ENCODE measurements at regions not wholly inside any gene's neighbourhood (a gene's known extent, or its start where the extent isn't known, plus 50 kb on each side); places are given as distances from the start of the nearest gene placed in this dataset.

DNA sequence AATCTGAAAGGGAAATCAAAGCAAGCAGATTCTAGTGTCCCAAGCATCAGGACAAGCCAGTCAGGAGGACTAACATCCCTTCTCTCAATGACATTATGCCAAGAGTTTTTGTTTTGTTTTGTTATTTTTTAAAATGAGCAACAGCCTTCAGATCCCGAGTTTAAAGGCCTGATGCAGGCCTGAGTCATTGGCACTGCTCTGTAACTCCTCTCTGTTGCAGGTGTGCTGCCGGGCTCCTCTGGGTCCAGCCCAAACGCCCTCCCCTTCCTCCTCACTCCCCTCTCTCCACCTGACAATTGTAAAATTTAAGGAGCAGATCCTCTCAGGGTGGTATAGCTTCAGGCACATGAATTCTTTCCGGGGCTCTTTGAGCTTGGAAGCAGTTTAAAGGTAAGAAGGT is 502.0 kb downstream of the BMP2 start:
- TF ChIP-seq, protein P1, sequence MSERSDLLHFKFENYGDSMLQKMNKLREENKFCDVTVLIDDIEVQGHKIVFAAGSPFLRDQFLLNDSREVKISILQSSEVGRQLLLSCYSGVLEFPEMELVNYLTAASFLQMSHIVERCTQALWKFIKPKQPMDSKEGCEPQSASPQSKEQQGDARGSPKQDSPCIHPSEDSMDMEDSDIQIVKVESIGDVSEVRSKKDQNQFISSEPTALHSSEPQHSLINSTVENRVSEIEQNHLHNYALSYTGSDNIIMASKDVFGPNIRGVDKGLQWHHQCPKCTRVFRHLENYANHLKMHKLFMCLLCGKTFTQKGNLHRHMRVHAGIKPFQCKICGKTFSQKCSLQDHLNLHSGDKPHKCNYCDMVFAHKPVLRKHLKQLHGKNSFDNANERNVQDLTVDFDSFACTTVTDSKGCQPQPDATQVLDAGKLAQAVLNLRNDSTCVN (tag by site-specific recombination; optimal IDR thresholded peaks at IDR 0.05) = no peak
- TF ChIP-seq, protein P2, sequence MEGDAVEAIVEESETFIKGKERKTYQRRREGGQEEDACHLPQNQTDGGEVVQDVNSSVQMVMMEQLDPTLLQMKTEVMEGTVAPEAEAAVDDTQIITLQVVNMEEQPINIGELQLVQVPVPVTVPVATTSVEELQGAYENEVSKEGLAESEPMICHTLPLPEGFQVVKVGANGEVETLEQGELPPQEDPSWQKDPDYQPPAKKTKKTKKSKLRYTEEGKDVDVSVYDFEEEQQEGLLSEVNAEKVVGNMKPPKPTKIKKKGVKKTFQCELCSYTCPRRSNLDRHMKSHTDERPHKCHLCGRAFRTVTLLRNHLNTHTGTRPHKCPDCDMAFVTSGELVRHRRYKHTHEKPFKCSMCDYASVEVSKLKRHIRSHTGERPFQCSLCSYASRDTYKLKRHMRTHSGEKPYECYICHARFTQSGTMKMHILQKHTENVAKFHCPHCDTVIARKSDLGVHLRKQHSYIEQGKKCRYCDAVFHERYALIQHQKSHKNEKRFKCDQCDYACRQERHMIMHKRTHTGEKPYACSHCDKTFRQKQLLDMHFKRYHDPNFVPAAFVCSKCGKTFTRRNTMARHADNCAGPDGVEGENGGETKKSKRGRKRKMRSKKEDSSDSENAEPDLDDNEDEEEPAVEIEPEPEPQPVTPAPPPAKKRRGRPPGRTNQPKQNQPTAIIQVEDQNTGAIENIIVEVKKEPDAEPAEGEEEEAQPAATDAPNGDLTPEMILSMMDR (tag by site-specific recombination; IDR thresholded peaks at IDR 0.05) = no peak
- no peak for TF ChIP-seq KLF10 (tag by site-specific recombination; IDR thresholded peaks at IDR 0.05)
- no peak for TF ChIP-seq ZFP41 (tag by site-specific recombination; IDR thresholded peaks at IDR 0.05; ENCODE audit: borderline replicate concordance)
- TF ChIP-seq, protein P3, sequence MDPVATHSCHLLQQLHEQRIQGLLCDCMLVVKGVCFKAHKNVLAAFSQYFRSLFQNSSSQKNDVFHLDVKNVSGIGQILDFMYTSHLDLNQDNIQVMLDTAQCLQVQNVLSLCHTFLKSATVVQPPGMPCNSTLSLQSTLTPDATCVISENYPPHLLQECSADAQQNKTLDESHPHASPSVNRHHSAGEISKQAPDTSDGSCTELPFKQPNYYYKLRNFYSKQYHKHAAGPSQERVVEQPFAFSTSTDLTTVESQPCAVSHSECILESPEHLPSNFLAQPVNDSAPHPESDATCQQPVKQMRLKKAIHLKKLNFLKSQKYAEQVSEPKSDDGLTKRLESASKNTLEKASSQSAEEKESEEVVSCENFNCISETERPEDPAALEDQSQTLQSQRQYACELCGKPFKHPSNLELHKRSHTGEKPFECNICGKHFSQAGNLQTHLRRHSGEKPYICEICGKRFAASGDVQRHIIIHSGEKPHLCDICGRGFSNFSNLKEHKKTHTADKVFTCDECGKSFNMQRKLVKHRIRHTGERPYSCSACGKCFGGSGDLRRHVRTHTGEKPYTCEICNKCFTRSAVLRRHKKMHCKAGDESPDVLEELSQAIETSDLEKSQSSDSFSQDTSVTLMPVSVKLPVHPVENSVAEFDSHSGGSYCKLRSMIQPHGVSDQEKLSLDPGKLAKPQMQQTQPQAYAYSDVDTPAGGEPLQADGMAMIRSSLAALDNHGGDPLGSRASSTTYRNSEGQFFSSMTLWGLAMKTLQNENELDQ (tag by site-specific recombination; IDR thresholded peaks at IDR 0.05; ENCODE audit: low read depth) = no peak
- no peak for TF ChIP-seq ZNF121 (tag by site-specific recombination; IDR thresholded peaks at IDR 0.05)
- no peak for TF ChIP-seq ZSCAN30 (tag by site-specific recombination; IDR thresholded peaks at IDR 0.05)
- TF ChIP-seq ZNF777 (tag by site-specific recombination; IDR thresholded peaks at IDR 0.05; ENCODE audit: borderline replicate concordance) = no peak
- no peak for TF ChIP-seq ZNF24 (tag by site-specific recombination; IDR thresholded peaks at IDR 0.05)
- TF ChIP-seq ZSCAN18 (tag by site-specific recombination; IDR thresholded peaks at IDR 0.05) = no peak
